GM10248 (cell line): ENCODE measurements at regions not wholly inside any gene's neighbourhood (a gene's known extent, or its start where the extent isn't known, plus 50 kb on each side); places are given as distances from the start of the nearest gene placed in this dataset.

ENCODE experiments used
- CTCF ChIA-PET: fragments of 300-600 bp; sonication (Branson Sonifier 250); formaldehyde crosslinking; extraction: SDS; loops from one replicate; lab custom pipeline; 2021; ENCODE audit warnings: antibody characterized with exemption; lab: Yijun Ruan, JAX
- POLR2A ChIA-PET: fragments of 350-650 bp; sonication (Branson Sonifier 250); formaldehyde crosslinking; extraction: SDS; loops from one replicate; lab custom pipeline; 2020; ENCODE audit warnings: antibody characterized with exemption; lab: Yijun Ruan, JAX
- DNase-seq: peaks from one replicate; pipeline ENCODE4 v3.0.0; 2012; ENCODE audit errors: extremely low spot score
- TF ChIP-seq, protein P1 (sequence below): IDR thresholded peaks from 2 replicates; pipeline ENCODE4 v1.5.1; 2012; ENCODE audit warnings: mild to moderate bottlenecking, low read depth; ENCODE audit errors: extremely low read depth, missing control alignments, control extremely low read depth

DNA sequence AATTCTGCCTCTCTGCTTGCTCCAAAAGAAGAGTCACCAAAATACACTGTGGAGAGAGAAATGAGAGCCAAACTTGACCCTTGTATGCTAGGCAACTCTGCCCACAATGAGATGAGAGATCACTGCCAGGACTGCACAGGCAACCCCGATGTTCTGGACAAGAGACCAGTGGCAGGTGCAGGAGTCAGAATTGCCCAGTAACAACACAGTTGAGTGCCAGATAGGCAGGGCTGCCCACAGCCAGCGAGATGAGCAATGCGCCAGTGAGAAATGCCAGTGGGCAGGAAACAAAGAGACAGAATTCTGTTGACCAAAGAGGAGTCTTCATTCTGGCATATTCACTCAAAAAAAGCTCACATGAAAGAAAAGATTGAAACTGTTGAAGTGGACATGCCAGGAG lies 570.7 kb downstream of the CAAP1 start:
- ChIA-PET CTCF (no interaction called here), POLR2A (no interaction called here)
- DNase-seq = no peak
- TF ChIP-seq, protein P1, sequence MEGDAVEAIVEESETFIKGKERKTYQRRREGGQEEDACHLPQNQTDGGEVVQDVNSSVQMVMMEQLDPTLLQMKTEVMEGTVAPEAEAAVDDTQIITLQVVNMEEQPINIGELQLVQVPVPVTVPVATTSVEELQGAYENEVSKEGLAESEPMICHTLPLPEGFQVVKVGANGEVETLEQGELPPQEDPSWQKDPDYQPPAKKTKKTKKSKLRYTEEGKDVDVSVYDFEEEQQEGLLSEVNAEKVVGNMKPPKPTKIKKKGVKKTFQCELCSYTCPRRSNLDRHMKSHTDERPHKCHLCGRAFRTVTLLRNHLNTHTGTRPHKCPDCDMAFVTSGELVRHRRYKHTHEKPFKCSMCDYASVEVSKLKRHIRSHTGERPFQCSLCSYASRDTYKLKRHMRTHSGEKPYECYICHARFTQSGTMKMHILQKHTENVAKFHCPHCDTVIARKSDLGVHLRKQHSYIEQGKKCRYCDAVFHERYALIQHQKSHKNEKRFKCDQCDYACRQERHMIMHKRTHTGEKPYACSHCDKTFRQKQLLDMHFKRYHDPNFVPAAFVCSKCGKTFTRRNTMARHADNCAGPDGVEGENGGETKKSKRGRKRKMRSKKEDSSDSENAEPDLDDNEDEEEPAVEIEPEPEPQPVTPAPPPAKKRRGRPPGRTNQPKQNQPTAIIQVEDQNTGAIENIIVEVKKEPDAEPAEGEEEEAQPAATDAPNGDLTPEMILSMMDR = no peak

DNA sequence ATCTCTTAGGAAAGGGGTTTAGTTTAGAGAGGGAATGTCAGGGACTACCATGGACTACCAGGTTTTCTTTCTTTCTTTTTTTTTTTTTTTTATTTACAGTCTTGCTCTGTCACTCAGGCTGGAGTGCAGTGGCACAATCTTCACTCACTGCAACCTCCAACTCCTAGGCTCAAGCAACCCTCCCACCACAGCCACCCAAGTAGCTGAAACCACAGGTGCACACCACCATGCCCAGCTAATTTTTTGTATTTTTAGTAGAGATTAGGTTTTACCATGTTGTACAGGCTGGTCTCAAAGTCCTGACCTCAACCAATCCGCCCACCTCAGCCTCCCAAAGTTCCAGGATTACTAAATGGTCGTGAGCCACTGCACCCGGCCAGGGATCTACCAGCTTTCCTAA lies 572.7 kb downstream of the CAAP1 start:
- ChIA-PET POLR2A (no interaction called here), CTCF (no interaction called here)
- TF ChIP-seq, protein P1 = no peak
- DNase-seq = no peak

DNA sequence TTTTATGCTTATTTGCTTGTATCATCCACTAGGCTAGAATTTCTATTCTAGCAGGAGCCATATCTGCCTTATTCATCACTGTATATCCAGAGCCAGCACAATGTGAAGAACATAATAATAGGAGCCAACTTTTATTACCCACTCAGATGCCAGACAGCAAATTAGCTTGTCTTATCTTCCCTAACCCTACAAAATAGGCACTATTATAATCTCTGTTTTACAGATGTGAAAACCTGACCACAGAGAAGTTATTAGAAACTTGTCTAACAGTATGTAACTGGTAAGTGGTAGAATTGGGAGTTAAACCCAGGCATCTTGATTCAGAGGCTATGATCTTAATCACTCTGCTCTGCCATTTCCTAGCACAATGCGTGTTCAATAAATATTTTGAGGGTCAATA lies 579.5 kb downstream of the CAAP1 start:
- ChIA-PET POLR2A (no interaction called here), CTCF (interaction anchor here (1.6 kb wide), 1 partner anchor 13 kb away, joined by 8 read pairs; no protein-coding TSS in a partner anchor)
- TF ChIP-seq, protein P1 = no peak
- DNase-seq = no peak

DNA sequence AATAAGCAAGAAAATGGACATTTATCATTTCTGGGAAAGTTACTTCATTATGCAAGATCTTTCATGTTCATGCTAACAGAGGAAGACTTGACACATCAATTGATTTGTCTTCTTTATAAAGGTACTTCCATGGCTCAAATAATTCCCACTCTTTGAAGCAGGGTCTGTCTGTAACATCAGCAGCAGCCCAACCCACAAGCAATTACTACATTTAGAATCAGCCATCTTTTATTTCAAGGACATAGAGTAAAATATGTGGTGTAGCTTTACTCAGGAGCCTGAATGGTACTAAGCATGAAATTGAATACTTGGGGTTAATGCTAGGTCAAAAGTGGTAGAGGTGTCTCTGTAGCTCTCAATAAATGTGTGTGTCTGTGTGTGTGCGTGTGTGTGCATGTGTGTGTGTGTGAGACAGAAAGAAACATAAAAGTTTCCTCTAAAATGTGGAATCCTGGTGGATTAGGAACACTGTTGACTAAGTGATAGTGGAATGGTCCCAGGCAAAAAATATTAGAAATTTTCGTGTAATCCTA lies 581.1 kb downstream of the CAAP1 start:
- no peak for DNase-seq
- ChIA-PET CTCF (no interaction called here), POLR2A (no interaction called here)
- TF ChIP-seq, protein P1 = no peak

DNA sequence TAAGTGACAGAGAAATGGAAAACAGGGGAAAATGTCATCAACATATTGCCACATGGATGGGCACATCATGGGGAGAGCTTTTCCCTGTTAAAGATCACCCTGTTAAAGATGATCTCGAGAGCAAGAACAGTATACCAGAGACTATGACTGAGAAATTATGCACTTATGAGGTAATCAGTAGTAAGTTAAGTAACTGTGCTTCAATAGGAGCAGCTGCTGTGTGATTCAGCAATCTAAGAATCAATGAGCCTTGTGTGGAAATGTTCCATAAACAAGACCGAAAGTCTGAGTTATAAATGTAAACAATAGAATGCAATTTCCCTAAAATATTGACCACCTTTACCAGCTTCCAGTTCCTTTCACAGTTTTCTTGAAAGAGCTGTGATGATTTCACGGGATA lies 582.3 kb downstream of the CAAP1 start:
- TF ChIP-seq, protein P1 = no peak
- no peak for DNase-seq
- POLR2A ChIA-PET = no interaction called here
- CTCF ChIA-PET = no interaction called here

DNA sequence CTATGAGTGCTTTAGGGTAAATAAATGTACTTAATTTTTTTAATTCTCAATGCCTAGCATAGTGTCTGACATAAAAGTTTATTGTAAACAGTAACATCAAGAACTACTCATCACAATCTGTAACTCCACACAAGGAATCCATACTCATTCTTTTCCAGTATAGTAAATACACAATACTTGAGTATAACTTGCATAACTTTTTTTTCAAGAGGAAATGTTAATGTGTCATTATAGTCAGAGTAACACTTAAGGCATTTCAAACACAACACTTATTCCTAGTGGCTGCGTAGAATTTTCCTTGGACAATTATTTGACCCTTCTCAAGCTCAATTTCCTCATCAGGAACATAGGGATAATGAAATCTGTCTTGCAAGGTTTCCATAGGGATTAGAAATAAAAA lies 584.3 kb downstream of the CAAP1 start:
- ChIA-PET CTCF (interaction anchor here (1.2 to 1.8 kb wide), 4 partner anchors 10 to 20 kb away, joined by 3 to 5 read pairs (median 3); no protein-coding TSS in a partner anchor), POLR2A (no interaction called here)
- TF ChIP-seq, protein P1 = no peak
- no peak for DNase-seq

DNA sequence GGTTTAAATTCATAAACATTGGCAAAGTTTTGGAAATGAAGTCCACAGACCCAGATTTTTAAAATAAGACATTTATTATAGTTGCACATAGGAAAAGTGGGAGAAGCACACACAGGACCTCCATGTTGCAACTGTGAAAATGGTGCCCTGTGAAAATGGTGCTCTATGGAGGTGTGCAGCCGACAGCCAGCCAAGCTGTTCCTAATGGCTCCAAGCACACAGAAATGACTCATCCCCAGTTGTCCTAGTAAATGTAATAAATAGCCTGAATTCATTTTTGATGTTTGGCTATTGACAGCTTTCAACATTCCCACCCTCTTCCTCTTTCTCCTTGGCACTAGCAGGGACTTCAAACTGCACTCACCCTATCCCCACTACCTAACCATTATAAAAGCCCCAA lies 590.9 kb downstream of the CAAP1 start:
- TF ChIP-seq, protein P1 = no peak
- POLR2A ChIA-PET = no interaction called here
- no peak for DNase-seq
- CTCF ChIA-PET = no interaction called here
